K562 (cell line): ENCODE measurements at regions not wholly inside any gene's neighbourhood (a gene's known extent, or its start where the extent isn't known, plus 50 kb on each side); places are given as distances from the start of the nearest gene placed in this dataset.

Source experiments
- SMC3 ChIP-seq: conservative IDR thresholded peaks from 2 replicates; pipeline ENCODE4 v1.6.1; 2011; ENCODE audit warnings: low read depth, low read length, improper control_type of control experiment; ENCODE audit not compliant: insufficient read depth
- TF ChIP-seq, protein P1 (sequence below): fragments of 450-650 bp; IDR thresholded peaks from 2 replicates; pipeline ENCODE4 v1.6.1; 2018; ENCODE audit not compliant: partially characterized antibody
- TF ChIP-seq, protein P2 (sequence below): fragments of 450-650 bp; IDR thresholded peaks from 2 replicates; pipeline ENCODE4 v1.6.1; 2016; ENCODE audit warnings: antibody characterized with exemption

DNA sequence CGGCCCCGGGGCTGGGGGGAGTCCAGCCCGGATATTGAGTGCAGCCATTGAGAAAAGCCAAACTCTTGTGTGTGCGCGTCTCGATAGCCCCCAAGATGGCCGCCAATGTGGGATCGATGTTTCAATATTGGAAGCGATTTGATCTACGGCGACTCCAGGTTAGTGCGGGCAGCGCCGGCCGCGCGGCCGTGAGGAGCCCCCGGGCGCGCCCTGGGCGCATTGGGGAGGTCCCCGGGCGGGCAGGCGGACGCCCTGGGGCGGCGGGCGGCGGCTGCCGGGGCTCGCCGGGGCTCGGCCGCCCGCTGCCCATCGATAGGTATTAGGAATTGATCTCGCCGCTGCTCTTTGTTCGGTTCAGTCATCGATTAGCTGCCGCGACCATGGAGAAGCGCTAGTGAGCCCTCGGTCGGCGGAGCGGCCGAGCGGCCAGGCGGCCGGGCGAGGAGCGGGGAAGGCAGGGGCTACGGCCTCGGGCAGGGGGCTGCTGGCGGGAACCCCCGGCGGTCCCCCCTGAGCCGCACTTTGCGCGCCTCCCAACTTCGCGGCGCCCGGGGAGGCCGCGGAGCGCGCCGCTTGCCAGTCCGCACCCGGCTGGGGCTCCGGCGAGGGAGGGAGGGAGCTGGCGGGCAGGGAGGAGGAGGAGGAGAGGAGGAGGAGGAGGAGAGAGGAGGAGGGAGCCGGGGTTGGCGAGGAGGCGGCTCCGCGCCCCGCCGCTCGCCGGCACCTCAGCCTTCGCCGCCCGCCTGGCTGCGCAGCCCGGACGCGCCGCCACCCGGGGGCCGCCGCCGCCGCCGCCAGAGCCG is 113.9 kb upstream of the MYL2 start, which contains the start of gene CUX2:
- TF ChIP-seq SMC3: no peak
- TF ChIP-seq, protein P1, sequence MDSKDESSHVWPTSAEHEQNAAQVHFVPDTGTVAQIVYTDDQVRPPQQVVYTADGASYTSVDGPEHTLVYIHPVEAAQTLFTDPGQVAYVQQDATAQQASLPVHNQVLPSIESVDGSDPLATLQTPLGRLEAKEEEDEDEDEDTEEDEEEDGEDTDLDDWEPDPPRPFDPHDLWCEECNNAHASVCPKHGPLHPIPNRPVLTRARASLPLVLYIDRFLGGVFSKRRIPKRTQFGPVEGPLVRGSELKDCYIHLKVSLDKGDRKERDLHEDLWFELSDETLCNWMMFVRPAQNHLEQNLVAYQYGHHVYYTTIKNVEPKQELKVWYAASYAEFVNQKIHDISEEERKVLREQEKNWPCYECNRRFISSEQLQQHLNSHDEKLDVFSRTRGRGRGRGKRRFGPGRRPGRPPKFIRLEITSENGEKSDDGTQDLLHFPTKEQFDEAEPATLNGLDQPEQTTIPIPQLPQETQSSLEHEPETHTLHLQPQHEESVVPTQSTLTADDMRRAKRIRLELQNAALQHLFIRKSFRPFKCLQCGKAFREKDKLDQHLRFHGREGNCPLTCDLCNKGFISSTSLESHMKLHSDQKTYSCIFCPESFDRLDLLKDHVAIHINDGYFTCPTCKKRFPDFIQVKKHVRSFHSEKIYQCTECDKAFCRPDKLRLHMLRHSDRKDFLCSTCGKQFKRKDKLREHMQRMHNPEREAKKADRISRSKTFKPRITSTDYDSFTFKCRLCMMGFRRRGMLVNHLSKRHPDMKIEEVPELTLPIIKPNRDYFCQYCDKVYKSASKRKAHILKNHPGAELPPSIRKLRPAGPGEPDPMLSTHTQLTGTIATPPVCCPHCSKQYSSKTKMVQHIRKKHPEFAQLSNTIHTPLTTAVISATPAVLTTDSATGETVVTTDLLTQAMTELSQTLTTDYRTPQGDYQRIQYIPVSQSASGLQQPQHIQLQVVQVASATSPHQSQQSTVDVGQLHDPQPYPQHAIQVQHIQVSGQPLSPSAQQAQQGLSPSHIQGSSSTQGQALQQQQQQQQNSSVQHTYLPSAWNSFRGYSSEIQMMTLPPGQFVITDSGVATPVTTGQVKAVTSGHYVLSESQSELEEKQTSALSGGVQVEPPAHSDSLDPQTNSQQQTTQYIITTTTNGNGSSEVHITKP: no peak
- TF ChIP-seq, protein P2, sequence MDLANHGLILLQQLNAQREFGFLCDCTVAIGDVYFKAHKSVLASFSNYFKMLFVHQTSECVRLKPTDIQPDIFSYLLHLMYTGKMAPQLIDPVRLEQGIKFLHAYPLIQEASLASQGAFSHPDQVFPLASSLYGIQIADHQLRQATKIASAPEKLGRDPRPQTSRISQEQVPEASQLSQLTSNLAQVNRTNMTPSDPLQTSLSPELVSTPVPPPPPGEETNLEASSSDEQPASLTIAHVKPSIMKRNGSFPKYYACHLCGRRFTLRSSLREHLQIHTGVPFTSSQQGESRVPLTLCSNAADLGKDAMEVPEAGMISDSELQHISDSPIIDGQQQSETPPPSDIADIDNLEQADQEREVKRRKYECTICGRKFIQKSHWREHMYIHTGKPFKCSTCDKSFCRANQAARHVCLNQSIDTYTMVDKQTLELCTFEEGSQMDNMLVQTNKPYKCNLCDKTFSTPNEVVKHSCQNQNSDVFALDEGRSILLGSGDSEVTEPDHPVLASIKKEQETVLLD: no peak
